ENCODE measurements at regions not wholly inside any gene's neighbourhood (a gene's known extent, or its start where the extent isn't known, plus 50 kb on each side); places are given as distances from the start of the nearest gene placed in this dataset.

DNA sequence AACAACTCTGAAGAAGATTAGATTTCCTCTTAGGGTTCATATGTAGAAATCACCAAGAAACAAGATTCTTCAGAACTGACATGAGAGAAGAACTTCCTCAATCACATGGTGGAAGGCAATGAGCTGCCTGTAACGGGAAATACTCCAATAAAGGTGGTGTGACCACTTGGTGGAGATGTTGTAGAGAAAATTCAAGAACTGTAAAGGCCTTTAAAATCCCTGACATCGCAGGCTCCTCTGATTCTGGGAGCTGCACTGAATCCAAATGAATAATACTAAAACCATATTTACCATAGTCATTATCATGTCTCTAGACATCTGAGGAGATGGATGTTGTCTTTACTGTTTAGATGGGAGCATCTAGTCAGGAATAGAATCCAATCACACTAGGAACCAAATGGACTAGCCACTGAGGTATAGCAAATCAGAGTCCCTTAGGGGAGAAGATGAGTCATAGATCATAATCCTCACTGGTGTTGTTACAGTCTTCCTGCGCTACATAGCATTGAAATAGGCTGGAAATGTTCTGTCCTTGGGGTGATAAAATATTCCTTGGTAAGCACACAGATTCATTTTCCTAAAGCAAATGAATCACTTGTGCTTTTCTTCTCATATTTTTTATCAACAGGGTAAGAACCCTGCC is 321.6 kb upstream of the TENM4 start:
- no peak for DNase-seq (ENCODE audit: low spot score)

DNA sequence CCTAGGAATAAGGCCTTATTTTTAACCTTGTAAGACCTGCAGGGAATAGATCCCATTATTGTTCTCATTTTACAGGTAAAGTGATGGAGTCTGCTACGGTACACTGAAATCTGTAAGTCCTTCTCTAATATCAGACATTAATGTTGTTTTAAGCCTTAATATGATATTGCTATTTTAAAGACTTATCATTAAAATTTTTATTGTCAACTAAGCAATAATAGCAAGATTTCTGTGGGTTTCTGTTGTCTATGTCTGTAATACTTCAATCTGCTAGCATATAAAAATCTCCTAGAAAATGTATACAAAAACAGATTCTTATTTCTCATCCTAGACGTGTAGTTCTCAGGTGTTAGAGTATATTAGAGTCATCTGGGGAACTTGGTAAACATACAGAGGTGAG is 317.5 kb upstream of the TENM4 start:
- DNase-seq (ENCODE audit: low spot score) = no peak

DNA sequence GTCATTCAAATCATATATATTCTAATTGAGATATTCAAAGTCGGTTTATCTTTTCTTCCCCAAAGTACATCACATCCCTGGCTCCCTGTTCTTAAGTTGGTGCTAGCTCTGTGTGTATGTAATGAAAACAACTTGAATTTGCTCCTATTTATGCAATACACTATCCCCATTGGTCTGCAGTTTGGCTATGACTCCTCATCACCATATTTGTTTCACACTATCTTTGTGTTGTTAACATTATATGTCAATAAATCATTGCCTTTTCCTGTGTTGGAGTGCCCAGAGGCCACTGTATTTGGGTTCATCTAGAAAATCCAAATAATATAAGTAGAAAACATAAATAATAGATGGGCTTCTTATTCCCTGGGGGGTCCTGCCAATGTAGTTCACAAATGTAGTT is 306.6 kb upstream of the TENM4 start:
- no peak for DNase-seq (ENCODE audit: low spot score)

DNA sequence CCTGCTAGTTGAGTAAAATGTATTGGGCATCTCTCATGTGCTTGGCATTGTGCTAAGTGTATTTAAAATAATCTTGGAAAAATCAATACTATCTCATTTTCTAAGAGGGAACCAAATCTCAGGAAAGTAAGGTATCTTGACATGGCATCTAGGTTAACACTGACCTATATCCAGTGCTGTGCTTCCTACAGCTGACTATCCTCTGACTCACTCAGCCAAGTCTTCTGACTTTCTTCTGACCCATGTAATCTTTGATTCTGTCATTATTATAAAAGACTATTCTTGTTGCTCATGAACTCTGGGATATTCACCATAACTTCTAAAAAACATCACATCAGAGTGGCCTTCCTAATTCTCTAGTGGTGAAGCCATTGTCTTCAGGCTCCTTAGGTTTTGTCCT is 304.1 kb upstream of the TENM4 start:
- DNase-seq (ENCODE audit: low spot score) = no peak

DNA sequence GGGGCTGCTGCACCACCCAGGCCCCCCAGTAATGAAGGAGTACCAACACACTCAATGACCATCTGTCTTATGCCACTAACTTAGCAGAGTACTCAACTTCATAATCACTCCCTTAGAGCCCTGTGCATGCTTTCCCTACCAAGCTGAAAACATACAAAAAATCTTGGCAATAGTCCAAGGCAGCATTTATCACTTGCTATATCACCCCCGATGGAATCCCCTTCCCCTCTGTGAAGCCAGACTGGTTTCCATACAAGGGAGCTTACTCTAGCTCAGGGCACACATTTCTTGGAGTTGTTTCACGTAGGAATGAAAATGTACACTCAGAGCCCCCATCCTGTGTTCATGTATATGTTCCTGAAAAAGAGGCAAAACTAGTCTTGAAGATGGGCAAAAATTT is 301.3 kb upstream of the TENM4 start:
- no peak for DNase-seq (ENCODE audit: low spot score)

DNA sequence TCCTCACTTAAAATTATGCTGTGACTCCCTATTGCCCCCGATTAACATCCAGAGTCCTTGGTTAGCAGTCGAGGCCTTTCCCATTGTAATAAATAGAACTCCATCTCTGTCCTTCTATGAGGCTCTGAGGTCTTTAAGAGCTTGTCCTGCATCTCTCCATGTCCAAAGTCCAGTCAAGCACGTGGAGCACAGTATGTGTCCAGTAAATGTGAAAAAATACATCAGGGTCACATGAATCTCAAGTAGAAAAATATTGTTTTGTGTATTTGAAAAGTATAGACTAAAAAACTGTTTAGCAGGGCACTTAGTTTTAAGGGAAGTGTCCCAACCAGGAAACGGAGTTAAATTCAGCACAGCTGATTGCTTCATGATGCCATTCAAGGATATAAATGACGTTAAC is 298.8 kb upstream of the TENM4 start:
- no peak for DNase-seq (ENCODE audit: low spot score)

DNA sequence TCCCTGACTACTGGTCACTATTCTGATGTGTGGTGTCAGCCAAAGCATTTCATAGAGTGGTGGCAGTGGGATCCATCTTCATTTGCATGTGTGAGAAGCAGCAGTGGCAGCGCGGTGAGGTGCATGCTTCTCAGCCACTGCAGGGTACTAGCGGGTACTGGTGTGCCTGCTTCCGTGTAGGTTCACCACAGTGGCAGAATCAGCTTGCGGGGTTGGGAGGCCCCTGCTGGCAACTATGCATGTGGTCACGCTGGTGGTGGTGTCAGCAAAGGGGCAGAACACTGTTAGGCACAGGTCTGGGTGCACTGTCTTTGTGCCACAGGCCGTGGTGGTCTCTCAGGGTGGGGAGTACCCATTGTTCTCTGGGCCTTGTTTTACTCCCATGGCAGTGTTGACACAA is 286.4 kb upstream of the TENM4 start:
- no peak for DNase-seq (ENCODE audit: low spot score)

DNA sequence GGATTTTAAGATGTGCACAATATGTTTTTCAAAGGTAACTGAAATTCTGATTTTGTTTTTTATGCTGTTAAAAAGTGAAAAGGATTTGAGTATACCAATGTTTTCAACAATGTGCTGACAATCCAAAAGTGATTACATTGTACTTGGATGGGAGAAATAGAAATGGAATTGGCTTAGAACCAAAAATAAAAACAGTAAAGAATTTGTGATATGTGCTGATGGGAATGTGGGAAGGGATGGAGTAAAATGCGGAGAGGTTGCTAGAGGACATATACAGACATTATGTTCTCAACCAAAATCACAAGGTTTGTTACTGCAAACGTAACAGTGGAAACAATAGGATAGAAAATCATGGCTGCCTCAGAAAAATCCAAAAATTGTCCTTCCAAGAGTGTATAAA is 279.3 kb upstream of the TENM4 start:
- no peak for DNase-seq (ENCODE audit: low spot score)

DNA sequence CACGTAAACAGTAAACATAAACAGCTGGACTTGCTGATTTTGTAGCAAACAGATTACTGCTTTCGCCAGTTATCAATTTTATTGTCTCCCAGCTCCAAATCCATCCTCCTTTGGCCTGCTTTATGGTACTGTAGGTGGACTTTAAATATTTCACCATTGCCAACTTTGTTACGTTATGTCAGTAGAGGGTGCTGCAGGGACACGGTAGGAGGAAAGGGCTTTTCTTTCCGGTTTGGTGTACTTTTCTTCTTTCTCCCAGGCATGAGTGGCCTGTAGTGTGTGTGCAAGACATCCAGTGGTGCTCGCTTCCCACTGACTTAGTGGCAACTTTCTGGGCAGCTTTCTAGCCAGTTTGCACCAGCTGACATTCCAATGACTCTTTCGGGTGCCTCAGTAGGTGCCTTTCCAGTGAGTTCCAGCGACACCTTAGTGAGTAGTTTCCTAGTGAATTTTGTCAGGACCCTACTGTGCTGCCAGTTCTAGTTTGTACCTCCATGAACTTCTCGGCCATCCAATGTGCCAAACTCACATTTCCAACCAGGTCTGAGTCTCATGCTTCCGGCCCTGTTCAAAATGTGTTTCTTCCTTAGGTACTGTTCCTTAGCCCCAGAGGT is 267.6 kb upstream of the TENM4 start:
- no peak for DNase-seq (ENCODE audit: low spot score)

DNA sequence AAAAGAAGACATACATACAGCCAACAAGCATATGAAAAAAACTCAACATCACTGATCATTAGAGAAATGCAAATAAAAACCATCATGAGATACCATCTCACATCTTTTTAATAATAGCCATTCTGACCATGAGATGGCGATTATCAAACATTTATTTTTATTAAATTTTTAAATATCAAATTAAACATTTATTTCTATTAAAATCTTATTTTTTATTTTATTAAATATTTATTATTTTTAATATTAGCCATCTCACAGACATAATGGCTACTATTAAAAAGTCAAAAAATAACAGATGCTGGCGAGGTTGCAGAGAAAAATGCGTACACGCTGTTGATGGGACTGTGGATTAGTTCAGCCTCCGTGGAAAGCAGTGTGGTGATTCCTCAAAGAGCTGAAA is 264.8 kb upstream of the TENM4 start:
- DNase-seq (ENCODE audit: low spot score) = no peak

DNA sequence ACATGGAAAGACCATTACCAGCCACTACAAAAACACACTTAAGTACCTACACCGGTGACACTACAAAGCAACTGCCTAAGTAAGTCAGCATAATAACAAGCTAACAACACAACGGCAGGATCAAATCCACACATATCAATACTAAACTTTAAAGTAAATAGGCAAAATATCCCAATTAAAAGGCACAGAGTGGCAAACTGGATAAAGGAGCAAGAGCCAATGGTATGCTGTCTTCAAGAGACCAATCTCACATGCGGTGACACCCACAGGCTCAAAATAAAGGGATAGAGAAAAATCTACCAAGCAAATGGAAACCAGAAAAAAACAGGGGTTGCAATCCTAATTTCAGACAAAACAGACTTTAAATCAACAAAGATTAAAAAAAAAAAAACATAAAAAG is 261.5 kb upstream of the TENM4 start:
- no peak for DNase-seq (ENCODE audit: low spot score)

DNA sequence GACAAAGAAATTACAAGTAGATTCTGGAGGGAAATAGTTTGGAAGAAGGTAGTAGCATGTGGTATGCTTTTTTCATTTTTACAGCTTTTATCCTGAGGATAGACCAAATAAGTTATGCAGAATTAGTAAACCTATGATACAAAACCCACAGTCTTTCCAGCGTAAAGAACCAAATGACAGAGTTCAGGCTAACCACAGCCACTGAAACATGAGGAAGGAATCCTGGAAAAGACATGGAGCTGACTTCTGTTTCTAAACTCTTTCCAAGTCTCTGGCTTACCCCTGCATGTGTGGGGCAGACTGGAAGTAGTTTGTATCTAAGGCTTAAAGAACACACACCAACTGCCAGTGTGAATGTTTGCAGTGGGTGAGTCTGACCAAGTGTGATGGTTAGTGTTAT is 258.4 kb upstream of the TENM4 start:
- no peak for DNase-seq (ENCODE audit: low spot score)

DNA sequence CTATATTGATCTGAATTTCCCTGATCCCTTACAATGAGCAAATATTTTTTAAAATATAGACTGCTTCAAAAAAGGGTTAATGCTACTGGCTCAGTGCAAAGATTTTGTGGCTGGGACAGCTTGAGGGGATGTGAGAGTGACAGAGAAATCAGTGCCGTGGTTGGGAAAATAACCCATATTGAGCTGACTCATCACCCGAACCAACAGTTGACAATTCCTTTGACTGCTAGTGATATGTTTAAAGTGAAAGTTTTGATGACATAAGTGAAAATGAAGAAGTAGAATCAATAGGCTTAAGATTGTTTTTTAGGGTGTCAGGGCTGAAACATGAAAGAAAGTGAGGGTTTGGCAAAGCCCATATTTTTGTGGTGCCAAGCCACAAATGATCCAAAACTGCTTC is 257.1 kb upstream of the TENM4 start:
- DNase-seq (ENCODE audit: low spot score) = no peak

DNA sequence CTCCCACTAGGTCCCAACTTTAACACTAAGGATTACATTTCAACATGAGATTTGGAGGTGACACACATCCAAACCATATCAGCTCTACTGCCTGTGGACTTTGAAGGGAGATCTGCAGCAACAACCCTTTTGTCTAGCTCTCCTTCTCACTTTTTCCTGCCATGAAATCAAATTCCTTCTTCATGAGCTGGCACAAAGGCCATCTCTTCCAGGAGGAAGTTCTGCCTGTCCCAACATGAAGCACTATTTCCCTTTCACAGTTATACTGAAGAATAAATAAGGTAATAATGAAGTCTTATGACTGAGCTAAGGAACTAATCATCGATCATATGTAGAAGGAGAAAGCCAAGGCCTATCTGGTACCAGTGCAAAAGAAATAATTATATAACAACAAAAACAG is 253.5 kb upstream of the TENM4 start:
- DNase-seq (ENCODE audit: low spot score) = no peak

DNA sequence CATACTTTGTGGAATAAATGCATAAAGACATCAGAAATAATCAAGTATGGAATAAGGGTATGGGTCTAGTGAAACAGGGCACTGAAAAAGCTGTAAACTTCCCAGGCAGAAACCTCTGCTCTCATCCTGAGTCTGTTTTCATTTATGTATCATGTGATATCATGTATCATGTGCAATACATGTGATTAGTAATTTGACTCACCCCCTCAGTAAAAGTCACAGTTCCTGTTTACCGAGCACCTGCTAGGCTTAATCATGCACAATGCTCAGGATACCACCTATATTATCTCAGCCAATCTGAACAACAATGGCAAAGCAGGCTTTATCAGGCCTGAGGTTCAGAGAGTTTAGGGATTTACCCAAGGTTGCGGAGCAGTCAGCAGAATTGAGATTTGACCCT is 250.6 kb upstream of the TENM4 start:
- no peak for DNase-seq (ENCODE audit: low spot score)

DNA sequence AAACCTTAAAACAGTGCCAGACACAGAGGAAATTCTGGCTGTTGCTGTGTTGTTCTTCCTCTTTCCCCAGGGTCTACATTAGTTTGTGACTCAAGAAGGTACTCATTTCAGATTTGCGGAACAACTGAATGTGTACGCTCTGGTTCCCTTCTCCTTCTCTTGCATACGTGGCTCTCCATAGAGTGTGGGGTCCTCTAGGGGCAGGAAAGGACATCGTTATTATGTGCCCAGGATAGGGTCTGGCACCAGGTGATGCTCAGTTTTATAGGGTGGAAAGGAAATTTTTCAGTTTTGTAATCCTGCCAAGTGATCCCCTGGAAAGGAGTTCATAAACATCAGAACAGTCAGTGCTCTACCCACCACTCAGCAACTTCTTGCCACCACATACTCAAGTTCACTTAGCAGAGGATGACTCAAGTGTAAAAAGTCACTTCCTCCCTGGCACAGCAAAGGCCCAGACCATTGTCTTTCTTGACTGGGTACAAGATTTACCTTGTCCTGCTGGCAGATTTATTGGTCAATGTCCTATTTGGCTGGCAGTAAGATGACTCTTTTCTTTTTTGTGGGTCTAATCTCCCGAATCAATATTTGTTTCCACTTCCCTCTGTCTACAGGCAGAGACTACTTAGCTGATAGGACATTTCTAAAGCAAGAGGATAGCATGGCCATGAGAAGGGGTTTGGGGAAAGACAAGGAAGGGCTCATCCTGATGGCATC is 246.0 kb upstream of the TENM4 start:
- DNase-seq (ENCODE audit: low spot score) = no peak

DNA sequence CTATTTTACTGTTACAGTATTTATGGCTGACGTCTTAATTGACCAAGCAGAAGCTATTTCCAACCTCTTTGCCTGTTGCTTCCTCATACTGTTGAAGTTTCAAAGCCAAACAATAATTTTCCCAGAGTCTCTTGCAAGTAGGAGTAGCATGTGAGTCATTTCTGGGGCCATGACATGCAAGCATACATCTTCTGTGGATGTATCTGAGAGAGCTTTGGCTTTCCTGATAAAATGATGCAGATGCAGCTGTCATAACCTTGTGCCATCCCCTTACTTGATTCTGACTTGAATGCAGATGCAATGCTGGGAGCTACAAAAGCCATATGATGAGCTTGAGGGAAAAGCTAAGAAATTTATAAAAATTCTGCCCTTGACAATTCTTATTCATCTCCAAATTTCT is 243.1 kb upstream of the TENM4 start:
- no peak for DNase-seq (ENCODE audit: low spot score)

DNA sequence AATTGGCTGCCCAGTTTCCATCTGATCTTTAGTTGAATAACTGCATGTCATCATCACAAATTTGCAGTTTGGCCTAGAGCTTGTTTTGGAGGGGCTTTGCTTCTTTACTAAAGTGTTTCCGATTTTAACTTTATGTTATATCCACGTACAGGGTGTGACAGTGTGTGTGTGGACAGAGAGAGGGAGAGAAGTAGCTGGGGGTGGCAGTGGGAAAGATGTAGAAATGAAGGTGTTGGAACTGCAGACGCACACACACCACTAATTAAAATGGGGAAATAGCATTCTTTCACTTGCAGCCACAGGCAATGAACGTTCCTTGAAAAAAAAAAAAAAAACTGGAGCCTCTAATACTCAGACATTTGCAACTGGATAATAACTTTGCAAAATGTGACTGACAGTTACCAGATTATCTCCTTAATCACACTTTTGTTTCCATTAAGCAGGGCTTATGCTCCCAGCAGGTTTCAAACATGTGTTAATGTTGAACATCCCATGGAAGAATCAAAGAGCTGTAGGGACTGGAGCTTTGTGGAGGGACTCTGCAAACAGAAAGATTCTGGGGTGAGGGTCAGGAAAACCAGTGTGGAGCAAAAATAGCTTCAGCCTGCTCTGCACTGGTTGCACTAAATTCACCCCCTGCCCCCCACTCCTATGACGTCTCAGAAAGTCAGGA is 238.1 kb upstream of the TENM4 start:
- DNase-seq (ENCODE audit: low spot score) = no peak

DNA sequence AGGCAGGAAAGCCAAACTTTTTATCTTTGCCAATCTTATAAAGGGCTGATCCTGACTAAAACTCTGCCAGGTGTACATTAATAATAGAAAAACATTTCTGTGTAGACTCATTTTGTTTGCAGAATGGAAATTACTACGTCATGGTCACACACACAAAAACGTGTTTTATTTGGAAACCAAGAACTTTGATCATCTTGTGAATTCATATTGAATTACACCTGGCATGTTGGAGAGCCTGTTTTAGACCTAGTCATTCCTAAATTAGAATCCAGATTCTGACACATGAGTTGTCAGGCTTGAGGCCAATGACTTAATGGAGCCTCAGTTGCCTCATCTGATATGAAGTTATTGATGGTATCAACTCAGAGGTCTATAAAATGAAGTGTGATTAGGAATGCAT is 235.6 kb upstream of the TENM4 start:
- DNase-seq (ENCODE audit: low spot score) = no peak

DNA sequence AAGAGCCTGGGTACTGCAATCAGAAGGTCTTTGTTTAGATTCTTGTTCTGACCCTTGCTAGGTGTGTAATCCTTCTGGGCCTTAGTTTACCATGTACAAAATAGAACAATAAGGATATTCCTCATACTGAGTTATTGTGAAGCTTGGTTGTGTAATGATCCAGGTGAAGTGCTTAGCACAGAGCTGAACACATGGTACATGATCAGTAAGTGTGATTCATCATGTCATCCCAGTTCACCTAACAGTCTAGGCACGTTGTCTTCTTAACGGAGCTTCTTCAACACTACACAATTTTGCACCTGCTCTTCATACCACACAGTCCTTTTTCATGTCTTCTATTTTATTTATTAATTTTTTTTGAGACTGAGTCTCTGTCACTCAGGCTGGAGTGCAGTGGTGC is 234.3 kb upstream of the TENM4 start:
- DNase-seq (ENCODE audit: low spot score) = no peak

DNA sequence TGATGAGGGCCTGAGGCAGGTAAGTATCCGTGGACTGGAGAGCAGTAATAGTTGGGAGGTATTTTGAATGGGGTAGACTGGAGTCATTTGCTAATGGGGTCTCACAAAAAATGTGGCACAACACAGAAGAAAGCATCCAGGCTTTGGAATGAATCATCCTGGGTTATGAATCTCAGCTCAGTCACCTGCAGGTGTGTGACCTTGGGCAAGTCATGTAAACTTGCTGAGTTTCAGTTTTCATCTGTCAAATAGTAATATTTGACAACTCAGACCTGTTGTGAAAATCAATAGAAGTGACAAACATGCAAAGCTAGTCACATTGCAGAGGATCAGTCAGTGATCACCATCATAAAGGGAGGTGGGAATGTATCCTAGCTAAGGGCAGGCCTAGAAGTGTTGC is 232.0 kb upstream of the TENM4 start:
- no peak for DNase-seq (ENCODE audit: low spot score)

DNA sequence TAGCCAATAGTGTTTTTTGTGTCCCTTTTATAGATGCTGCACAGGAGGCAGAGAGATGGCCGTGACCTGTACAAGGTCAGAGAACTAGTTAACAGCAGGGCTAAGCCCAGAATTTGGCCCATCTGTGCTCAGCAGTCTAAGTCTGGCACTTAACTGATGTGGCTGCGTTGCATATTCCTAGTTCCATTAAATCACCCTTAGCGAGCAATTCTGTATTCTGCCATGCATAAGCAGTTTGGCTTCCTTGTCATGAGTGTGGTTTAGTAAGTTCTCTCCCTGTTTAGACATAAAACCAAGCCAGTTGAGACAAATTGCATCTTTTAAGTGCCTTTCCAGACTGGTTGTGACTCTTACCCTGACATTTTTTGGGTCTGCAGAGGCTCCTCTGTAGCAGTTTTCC is 230.6 kb upstream of the TENM4 start:
- no peak for DNase-seq (ENCODE audit: low spot score)

DNA sequence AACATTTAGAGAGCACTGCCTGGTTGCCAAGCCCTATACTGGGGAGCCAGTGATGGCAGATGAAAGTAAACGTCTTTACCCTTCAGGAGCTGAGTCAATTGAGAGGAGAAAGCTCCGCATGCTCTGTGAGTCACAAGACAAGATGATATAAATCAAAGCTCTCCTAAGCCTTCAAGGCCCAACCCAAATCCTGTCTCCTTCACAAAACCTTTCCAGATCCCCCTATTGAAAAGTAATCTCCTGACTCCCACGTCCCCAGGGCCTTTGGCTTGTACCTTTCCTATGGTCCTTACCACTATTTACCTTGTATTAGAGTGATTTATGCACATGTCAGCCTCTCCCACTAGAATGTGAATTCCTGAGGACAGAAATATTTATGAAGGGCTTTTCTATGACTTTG is 230.1 kb upstream of the TENM4 start:
- no peak for DNase-seq (ENCODE audit: low spot score)

Data from germinal center (tissue), 1 donor.